C1 segment of cervical spinal cord (tissue), 14 donors: ENCODE measurements at regions not wholly inside any gene's neighbourhood (a gene's known extent, or its start where the extent isn't known, plus 50 kb on each side); places are given as distances from the start of the nearest gene placed in this dataset.

Experiments used
- DNase-seq, 14 donors: peaks; one replicate each; lab custom pipeline; 2025; lab: John Stamatoyannopoulos, UW

DNA sequence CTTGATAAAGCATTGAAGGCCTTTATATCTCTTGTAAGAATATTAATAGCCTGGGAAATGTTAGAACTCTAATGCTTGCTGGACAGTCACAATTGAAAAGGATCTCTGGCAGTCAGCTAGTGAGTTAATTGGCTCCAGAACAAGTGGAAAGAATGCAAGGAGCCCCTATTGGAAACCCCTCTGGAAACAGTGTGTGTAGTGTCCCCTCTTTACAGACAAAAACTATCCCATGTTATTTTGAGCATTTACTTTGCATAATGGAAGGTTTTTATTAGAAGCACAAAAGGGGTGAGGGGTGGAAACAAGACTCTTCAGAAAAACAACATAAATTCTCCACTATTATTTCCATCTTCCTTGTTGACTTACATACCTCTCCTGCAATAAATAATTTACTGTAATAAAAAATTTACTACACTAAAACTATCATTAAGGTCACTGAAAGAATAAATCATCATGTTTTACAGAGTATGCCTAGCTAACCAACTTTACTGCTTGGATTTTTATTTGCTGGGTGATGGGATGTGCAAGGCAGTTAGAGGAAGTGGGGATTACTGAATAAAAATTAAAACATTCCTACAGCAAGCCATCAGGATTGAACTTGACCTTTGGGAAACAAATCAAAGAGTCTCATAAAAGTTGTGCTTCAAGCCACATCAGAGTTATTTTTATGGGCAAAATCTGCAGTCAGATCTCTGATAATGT is 610.4 kb downstream of the TBC1D4 start:
- no peak for DNase-seq

DNA sequence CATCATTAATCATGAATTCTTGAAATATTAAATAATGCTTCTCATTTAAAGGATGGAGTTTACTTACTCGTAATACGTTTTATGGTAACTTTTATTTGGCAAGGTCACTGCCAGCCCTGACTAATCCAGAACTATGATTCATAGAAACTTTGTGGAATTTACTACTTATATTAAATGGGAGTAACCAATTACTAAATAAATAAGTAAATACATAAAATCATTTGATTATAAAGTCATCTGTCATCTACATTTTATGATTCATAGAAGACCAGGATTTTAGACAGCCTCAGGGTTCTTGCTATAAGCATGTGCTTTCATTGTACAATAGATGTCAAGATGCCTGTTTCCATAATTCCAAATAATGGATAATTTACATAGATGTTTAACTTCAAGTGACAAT is 611.1 kb downstream of the TBC1D4 start:
- no peak for DNase-seq

DNA sequence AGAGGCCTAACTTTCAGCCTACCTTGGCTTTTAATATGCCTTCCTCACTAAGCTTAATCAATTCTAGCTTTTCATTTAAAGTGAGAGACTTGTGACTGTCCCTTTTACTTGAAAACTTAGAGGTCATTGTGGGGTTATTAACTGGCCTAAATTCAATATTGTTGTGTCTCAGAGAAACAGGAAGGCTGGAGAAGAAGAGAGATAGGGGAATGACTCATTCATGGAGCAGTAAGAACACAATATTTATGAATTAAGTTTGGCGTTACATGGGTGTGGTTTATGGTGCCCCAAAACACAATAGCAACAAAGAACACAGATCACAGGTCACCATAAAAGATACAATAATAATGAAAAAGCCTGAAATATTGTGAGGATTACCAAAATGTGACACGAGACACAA is 612.1 kb downstream of the TBC1D4 start:
- no peak for DNase-seq

DNA sequence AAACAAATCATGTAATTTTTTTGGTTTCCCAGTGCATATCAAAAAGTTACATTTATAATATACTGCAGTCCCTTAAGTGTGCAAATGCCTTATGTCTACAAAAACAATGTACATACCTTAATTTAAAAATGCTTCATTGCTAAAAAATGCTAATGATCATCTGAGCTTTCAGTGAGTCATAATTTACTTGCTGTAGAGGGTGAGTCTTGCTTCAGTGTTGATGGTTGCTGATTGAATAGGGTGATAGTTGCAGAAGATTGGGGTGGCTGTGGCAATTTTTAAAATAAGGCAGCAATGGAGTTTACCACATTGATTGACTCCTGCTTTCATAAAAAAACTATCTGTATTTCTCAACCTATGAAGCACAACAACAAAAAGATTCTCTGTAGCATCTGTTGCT is 613.9 kb downstream of the TBC1D4 start:
- DNase-seq = no peak

DNA sequence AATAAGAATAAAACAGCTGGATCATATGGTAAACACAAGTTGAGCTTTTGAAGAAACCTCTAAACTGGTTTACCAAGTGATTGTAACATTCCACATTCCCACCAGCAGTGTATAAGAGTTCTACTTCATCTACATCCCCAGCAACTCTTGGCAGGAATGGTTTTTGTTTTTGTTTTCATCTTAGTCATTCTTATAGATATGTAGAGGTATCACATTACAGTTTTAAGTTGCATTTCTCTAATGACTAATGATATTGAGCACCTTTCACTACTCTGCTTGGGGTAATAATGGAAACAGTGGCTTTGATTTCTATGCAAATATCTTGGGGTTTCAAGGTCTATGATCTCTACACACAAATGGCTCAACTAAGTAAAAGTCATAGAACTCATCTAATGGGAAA is 614.5 kb downstream of the TBC1D4 start:
- DNase-seq = no peak

DNA sequence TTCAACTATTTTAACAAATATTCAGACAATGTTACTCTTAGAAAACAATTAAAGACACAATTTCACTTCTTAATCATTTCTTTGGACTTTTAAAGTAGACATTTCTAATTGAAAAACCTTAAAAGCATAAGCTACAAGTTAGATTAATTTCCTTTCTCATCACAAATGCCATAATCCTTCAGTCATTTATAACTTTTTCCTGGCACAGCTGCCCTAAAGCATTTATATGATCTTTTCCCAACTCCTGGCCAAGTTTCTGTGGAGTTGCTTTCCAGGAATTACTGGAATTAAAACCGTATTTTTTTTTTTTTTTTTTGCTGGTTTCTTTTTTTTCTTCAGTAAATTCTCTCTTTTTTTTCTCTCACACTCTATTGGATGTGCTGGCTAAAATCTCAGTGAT is 615.9 kb downstream of the TBC1D4 start:
- DNase-seq = no peak

DNA sequence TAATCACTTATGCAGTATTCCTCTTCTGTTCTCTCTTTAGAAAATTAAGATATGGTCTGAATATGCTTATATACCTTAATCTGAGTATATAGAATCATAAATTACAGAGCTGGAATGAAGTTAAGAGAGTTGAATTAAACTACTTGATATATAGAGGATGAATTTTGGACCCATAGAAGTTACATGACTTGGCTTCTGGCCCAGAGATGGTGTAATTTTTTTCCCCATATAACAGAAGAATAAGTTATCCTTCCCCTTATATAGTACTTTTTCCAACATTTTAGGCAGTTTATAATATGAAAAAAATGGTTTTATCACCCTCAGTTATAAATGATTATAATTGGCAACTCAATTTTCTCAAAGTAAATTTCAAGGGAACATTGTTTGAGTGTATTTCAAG is 616.3 kb downstream of the TBC1D4 start:
- no peak for DNase-seq

DNA sequence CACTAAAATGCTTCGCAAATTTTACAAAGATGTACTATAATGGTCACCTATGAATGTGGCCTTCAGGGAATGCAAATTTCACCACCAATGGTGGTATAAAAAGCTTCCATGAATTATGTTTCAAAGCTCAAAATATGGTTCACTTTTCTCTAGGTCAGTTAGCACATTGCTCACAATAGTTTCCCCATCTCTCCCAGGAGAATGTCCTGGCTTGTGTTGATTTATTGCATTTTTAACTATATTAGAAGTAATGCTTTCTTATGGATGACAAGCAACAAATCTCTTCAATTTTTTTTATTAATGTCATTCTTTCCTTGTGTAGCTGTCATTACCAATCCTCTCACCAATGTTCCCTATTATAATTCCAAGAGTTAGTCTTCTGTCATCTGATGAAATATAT is 621.2 kb downstream of the TBC1D4 start:
- DNase-seq = no peak

DNA sequence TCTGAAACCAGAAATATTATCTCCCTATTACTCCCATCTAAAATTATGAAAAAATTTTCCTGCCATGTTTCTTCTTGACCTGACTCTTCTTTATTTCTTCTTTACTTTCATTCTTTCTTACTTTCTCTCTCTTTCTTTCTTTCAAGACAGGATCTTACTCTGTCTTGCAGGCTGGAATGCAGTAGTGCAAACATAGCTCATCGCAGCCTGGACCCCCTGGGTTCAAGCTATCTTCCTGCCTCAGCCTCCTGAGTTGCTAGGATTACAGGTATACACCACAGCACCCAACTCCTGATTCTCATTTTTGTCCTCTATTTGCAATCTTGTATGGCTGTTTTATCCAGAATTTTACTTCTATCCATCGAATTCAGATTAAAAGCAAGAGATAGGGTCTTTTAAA is 631.1 kb downstream of the TBC1D4 start:
- no peak for DNase-seq

DNA sequence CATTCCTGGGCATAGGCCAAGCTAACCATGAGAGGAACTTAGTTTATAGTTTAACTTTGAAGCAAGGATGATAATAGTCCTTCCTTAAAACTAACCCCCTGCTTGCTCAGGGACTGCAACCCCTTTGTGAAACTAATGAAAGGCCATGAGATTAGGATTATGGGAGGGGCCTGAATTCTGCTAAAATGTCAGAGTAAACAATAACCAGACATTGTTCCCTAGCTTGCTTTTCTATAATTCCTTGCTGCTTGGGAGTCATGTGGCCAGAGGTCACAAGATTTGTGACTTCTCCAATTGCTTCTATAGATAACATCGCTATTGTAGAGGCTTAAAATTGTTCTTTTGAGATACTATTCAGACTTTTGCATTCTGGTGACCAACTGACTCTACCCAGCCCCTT is 634.0 kb downstream of the TBC1D4 start:
- DNase-seq = no peak

DNA sequence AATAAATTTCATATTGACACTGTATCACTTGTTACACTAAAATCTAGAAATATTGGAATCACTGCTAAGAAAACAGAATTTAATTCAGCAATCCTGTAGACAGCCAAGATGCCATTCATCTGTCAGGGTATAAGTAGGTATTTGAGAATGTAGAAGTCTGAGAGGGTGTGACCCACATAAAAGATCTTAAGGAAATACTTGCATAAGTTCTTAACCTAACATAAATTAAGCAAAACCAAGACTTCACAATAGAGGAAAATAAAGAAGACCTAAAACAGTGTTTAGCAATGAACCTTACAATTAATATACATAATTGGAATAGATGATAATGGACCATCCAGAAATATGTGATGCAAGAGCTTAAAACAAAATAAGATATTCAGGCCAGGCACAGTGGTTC is 636.2 kb downstream of the TBC1D4 start:
- no peak for DNase-seq

DNA sequence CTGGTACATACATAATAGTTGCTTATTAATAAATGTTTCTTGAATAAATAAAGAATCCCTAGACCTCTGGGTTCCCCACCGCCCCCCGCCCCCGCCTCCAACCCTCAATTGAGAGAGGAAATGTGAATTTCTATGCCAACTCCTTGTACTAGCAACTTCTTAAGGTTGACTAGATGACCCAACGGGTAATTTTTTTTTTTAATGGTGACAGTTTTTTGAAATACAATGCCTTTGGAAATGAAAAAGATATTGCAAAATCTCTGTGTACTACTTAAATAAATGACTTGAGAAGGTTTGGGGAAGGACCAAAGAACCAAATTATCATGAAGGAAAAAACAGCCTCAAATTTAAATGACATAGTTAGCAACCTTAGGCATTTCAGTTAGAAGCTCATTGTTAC is 640.3 kb downstream of the TBC1D4 start:
- DNase-seq = no peak

DNA sequence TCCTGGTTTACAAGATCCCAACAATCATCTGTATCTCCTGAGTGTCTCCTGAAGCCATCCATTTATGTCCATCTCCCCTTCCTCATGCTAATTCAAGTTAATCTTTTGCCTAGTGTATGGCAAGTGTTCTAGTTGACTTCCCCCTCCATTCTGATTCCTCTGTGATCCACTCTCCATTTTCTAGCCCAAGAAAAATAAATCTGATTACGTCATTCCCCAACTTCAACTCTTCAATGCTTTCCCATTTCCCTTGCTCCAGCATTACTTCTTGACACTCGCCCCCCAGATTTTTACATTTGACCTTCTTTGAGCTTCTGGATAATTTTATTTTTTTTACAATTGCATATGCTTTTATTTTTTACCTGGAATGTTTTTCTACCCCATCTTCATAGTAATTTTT is 640.8 kb downstream of the TBC1D4 start:
- DNase-seq = no peak

DNA sequence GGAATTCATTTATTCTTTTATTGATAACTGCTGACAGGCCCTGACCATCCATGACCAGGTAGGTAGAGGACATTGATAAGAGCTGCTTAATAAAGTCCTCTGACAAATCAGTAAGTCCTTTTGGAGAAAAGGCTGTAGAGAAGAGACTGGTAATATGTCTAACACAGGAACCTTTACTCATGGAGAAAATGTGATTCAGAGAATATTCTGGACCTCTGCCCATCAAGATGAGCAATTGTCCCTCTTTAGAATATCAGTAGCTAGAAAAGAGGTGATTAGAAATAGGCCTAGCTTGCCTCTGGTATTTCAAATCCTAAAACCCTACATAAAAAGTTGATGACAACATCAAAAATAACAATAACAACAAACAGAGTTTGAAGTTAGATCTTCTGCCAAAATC is 642.3 kb downstream of the TBC1D4 start:
- no peak for DNase-seq

DNA sequence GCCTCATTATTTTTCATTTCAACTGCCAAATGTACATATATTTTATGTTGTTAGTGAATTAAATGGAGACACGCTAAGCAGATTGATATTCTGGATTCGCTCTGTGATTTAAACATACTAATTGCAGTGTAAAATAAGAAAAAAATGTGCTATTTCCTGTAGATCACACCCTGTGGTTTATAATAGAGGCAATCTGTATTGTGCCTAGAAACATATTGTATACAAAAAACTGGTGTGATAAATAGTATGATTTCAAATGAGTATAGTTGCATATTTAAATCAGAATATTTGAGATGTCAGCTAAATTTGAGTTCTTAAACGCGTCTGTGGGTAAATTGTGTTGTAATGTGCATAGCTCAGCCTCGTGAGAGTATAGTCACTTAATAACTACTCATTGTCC is 643.9 kb downstream of the TBC1D4 start:
- DNase-seq = no peak

DNA sequence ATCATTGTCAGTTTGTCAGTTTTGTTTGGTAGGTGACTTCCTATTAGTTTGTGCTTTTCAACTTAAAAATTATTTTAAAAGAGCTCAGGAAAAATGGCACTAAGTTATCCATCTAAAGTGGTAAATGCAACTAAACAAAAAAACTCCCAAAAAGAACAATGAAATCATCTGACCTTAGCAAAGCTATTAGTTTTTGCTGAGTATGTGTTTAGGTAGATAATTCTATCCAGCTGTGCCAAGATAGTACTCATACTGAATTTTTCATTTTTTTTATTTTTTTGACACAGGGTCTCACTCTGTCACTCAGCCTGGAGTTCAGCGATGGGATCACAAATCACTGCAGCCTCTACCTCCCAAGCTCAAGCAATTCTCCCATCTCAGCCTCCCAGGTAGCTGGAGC is 645.3 kb downstream of the TBC1D4 start:
- DNase-seq = no peak

DNA sequence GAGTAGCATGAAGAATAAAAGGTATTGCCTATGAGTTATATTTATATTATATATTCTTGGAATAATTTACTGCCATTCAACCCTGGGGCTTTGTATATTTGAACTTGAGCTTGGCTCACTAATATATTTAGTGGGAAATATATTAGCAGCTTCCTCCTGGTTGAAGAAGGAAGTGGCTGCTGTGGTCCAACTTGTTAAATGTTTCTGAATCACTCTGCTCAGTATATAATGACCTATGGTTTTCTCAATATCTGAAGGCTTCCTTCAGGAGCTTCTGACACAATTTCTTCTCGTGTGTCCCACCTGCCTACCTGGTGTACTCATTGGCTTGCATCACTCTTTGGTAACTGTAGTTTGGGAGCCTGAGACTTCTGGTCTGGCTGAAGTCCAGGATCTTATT is 646.4 kb downstream of the TBC1D4 start:
- no peak for DNase-seq

DNA sequence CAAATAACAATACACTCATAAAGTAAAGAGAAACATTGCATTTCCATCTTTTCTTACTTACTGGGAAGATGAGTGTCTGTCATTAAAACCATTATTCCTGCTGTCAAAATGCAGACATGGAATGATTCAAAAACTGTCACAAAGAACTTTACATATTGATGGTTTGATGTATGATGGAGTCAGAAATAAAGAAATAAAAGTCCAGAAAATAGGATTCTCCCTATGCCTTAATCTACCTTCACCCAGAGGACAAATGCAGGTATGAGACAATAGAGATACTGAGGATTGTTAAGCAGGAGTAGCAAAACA is 656.1 kb downstream of the TBC1D4 start:
- no peak for DNase-seq

DNA sequence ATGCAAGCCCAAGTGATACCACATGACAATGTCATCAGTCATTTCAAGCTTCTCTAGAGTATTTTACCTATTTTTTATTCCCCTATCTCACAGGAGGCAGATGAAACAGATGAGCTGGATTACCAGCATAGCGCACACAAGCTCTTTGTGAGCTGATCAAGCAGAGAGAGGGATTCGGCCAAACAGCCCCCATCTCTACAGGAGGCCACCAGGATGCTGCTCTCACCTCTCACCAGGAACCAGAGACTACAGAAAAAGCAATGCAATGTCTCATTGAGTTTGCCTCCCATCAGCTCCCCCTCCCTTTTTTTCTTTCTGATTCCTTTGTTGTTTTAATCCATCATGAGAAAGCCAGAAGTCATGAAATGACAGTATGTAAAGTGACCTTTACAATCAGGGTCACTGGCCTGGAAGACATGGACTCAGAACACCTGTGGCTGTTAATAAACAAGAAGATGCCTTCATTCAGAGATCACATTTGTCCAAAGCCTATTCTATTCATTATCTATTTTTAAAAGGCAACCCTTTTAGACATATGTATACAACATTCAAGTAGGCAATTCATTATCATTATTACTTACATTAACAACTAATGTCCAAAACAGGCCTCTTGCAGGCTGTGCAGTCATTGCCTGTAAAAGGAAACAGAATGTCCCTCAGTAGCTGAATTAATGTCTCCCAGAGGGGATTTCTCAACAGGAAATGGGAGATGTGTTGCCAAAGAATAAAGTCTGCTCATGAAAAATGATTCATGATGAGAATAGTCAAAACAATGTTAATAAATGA is 656.6 kb downstream of the TBC1D4 start:
- DNase-seq = no peak

DNA sequence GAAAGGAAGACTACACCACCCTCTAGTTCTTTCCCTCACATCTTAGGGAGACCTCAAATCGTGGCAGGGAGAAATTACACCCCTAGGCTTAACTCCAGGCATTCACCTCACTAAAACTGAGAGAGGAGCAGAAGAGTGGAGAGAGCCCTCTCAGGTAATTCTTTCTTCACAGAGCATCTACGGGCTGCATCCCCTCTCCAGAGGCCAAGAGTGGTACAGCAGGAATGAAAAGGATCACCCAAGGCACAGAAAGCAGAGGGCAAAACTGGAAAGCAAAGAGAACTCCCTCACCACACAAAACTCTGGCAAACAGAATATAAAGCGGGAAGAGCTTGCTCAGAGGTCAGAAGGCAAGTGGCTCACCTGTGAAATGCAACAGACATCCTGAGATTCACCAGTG is 661.2 kb downstream of the TBC1D4 start:
- no peak for DNase-seq

DNA sequence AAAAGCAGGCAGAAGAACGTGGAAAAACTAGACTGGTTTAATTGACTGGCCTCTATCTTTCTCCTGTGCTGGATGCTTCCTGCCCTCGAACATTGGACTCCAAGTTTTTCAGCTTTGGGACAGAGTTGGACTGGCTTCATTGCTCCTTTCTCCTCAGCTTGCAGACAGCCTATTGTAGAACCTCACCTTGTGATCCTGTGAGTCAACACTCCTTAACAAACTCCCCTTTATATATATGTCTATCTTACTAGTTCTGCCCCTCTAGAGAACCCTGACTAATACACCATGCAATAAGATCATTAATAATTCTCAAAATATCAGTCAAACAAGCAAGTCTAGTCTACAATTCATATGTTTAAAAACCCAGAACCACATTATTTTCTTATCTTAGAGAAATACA is 662.4 kb downstream of the TBC1D4 start:
- no peak for DNase-seq

DNA sequence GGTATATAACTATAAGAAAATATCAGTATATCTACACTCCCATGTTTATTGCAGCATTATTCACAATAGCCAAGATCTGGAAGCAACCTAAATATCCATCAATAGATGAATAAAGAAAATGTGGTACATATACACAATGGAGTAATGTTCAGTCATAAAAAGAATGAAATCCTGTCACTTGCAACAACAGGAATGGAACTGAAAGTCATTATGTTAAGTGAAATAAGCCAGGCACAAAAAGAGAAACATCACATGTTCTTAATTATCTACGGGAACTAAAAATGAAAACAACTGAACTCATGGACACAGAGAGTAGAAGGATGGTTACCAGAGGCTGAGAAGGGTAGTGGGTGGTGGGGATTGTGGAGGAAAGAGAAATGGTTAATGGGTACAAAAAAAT is 665.2 kb downstream of the TBC1D4 start:
- DNase-seq = no peak

DNA sequence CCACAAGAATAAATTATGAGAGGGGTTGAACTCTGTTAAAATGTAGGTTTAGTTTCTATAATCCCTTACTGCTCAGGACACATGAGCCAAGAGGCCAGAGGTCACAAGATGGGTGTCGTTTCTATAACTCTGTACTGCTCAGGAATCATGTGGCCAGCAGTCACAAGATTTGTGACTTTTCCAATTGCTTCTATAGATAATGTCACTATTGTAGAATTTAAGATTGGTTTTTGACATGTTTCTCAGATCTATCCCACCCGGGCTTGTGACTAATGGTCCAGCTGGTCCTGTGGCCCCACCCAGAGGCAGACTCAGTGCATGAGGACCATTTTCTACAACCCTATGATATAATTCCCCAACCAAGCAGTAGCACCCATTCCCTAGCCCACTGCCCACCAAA is 662.0 kb upstream of the KLF12 start:
- DNase-seq = peak in 2 of 14 donors; percentile 4

DNA sequence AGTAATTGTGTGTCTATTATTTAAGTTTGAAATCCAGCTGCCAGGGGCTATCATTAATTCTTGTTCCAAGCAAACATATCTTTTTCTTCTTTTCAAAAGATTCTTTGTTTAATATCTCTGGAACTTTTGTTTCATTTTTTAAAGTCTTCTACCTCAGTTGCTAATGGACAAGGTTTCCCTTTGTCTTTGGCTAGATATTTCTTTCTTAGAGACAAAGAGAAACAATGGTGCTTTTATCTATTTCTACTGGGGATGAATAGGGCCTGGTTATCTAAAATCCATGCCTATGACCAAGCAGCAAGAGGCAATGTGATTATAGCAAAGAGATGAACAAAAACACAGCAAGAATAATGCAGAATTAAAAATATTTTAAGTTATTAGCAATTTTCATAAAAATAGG is 661.3 kb upstream of the KLF12 start:
- DNase-seq = no peak
